Right lobe of liver (tissue), 6 donors: ENCODE measurements at regions not wholly inside any gene's neighbourhood (a gene's known extent, or its start where the extent isn't known, plus 50 kb on each side); places are given as distances from the start of the nearest gene placed in this dataset.

Experiments
- ATAC-seq, 4 donors: fragments of 200-7000 bp; cut with Tn5 transposase; one replicate each; pipeline ENCODE4 v1.9.1; 2020; ENCODE audit warnings: mild to moderate bottlenecking in 4 of 4, moderate library complexity in 4 of 4
- DNase-seq, 3 donors: peaks; one replicate each; pipeline ENCODE4 v3.0.0-alpha.2; 2020
- H3K27ac ChIP-seq, 3 donors: fragments of 200-600 bp; one replicate each; pipeline ENCODE4 v1.8.0; 2022
- H3K27me3 ChIP-seq, 2 donors: fragments of 200-600 bp; one replicate each; pipeline ENCODE4 v1.8.0; 2022
- H3K36me3 ChIP-seq, 4 donors: fragments of 200-600 bp; sonication (generic) in 1 of 4; one replicate each; pipeline versions ENCODE4 v1.5.1 to v1.8.0; 2017 to 2022; ENCODE audit warnings: control low read depth in 1 of 4
- H3K4me1 ChIP-seq, 4 donors: fragments of 200-600 bp; sonication (generic) in 1 of 4; one replicate each; pipeline versions ENCODE4 v1.5.1 to v1.8.0; 2017 to 2022; ENCODE audit warnings: control low read depth in 1 of 4
- H3K4me3 ChIP-seq, 3 donors: fragments of 200-600 bp; one replicate each; pipeline ENCODE4 v1.8.0; 2022
- H3K9me3 ChIP-seq, 4 donors: fragments of 200-600 bp; sonication (generic) in 1 of 4; one replicate each; pipeline versions ENCODE4 v1.5.1 to v1.8.0; 2017 to 2022; ENCODE audit warnings: control low read depth in 1 of 4
- CTCF ChIP-seq, 4 donors: fragments of 200-600 bp in 3 of 4; fragments of 450-650 bp in 1 of 4; IDR thresholded peaks; one replicate each; pipeline versions ENCODE4 v1.5.1 to v1.8.0; 2016 to 2022; ENCODE audit warnings: antibody characterized with exemption in 4 of 4, mild to moderate bottlenecking in 2 of 4
- POLR2A ChIP-seq: fragments of 450-650 bp; IDR thresholded peaks from one replicate; pipeline ENCODE4 v1.6.1; 2017; ENCODE audit warnings: antibody characterized with exemption, mild to moderate bottlenecking
- WGBS: methylation state at CpG from one replicate; pipeline ENCODE4 v1.1.6; 2018; ENCODE audit warnings: low coverage, low lambda C conversion rate; ENCODE audit not compliant: insufficient coverage; ENCODE audit errors: missing lambda C conversion rate; 5-methylcytosine and 5-hydroxymethylcytosine counted together
- intact Hi-C, 2 donors: fragments of 100-400 bp; cut with DNase I; formaldehyde crosslinking; loops; one replicate each; pipeline versions ENCODE4 v1.11.2 to v1.14.1; 2022
- donor health status: DM: no; HTN: yes; CAD: no.
- donor health status: DM: no; HTN: no; CAD: no.
- donor health status: DM: no; HTN: no; CAD: no.
- donor health status: DM: no; HTN: yes; CAD: no.
- donor health status: DM: no; HTN: yes; CAD: no.

- no peaks in the 10 kb centered on the region for H3K27me3 ChIP-seq
- DNase-seq (peak in 1 of 3 donors; percentile 63), ATAC-seq (peak in 3 of 4 donors; percentile 63 to 84 (median 76))
- H3K36me3 ChIP-seq = no peaks in the 10 kb centered on the region
- H3K4me1 ChIP-seq = no peaks in the 10 kb centered on the region
- WGBS = 100% methylated on average over 3 of the region's 4 CpGs
- H3K27ac ChIP-seq = no peak overlapping the region
- intact Hi-C loops = no loop called here
- no peak overlapping the region for H3K4me3 ChIP-seq
- TF ChIP-seq CTCF (IDR thresholded peaks at IDR 0.05) = no peak
- no peak for TF ChIP-seq POLR2A
- no peaks in the 10 kb centered on the region for H3K9me3 ChIP-seq
These were observed 298.6 kb upstream of the LDB2 start for GRCh38 chr4:17197070-17197469.

GRCh38 chr4:17195461-17196275 lies 297.2 kb upstream of the LDB2 start:
- ATAC-seq = no peak
- DNase-seq = no peak
- H3K27ac ChIP-seq = no peak overlapping the region
- no peaks in the 10 kb centered on the region for H3K9me3 ChIP-seq
- intact Hi-C loops = no loop called here
- H3K36me3 ChIP-seq = no peaks in the 10 kb centered on the region
- H3K4me1 ChIP-seq = no peaks in the 10 kb centered on the region
- TF ChIP-seq POLR2A = no peak
- no peak for TF ChIP-seq CTCF (IDR thresholded peaks at IDR 0.05)
- no peaks in the 10 kb centered on the region for H3K27me3 ChIP-seq
- 70% methylated on average over 4 of the region's 4 CpGs for WGBS
- H3K4me3 ChIP-seq = no peak overlapping the region

- no peaks in the 10 kb centered on the region for H3K27me3 ChIP-seq
- H3K4me3 ChIP-seq = no peak overlapping the region
- H3K27ac ChIP-seq = no peak overlapping the region
- ATAC-seq (no peak), DNase-seq (no peak)
- WGBS = 40% methylated on average over 2 of the region's 2 CpGs
- TF ChIP-seq POLR2A (no peak), CTCF (IDR thresholded peaks at IDR 0.05) (no peak)
- H3K4me1 ChIP-seq = no peaks in the 10 kb centered on the region
- H3K9me3 ChIP-seq = no peaks in the 10 kb centered on the region
- no peaks in the 10 kb centered on the region for H3K36me3 ChIP-seq
- intact Hi-C loops = no loop called here
These were observed 296.1 kb upstream of the LDB2 start for GRCh38 chr4:17194586-17194985.

DNA sequence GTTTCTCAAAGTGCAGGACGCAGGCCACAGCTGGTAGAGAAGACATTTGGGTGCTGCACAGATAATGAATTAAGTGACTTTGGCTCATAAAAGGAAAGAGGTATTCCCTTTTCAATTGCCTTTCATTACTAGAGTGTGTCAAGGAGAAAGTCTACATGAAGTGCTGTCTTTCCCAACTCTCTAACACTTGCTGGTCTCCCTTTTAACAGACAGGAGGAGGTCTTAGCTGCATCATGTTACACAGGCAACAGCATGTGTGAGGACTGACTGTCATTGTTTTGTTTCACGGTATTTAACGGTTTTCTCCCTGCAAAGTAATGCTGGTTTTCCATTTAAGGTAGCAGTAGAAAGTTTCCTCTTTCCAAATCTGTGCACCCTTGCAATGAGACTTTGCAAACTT lies 291.3 kb upstream of the LDB2 start:
- no peaks in the 10 kb centered on the region for H3K36me3 ChIP-seq
- ATAC-seq (no peak), DNase-seq (no peak)
- 71% methylated on average over 3 of the region's 3 CpGs for WGBS
- H3K27ac ChIP-seq = no peak overlapping the region
- no peaks in the 10 kb centered on the region for H3K9me3 ChIP-seq
- H3K27me3 ChIP-seq = no peaks in the 10 kb centered on the region
- H3K4me3 ChIP-seq = no peak overlapping the region
- intact Hi-C loops = no loop called here
- H3K4me1 ChIP-seq = no peaks in the 10 kb centered on the region
- no peak for TF ChIP-seq CTCF (IDR thresholded peaks at IDR 0.05)
- TF ChIP-seq POLR2A = no peak
